GM12874 (cell line): ENCODE measurements at regions not wholly inside any gene's neighbourhood (a gene's known extent, or its start where the extent isn't known, plus 50 kb on each side); places are given as distances from the start of the nearest gene placed in this dataset.

Experiments used
- CTCF ChIP-seq: IDR thresholded peaks from 2 replicates; pipeline ENCODE4 v1.5.1; 2011; ENCODE audit warnings: low read depth, mild to moderate bottlenecking, control low read depth, low read length, moderate library complexity; ENCODE audit not compliant: insufficient read depth

GRCh38 chr12:105936496-105936895 is 202.3 kb downstream of the NUAK1 start:
- TF ChIP-seq CTCF = no peak

- TF ChIP-seq CTCF = no peak
Measured at GRCh38 chr12:105937009-105937408, 201.7 kb downstream of the NUAK1 start.

- TF ChIP-seq CTCF = no peak
Measured at GRCh38 chr12:105939181-105939721, 199.5 kb downstream of the NUAK1 start.

GRCh38 chr12:105942281-105942680 is 196.5 kb downstream of the NUAK1 start:
- no peak for TF ChIP-seq CTCF

- no peak for TF ChIP-seq CTCF
Measured at GRCh38 chr12:105943525-105943924, 195.2 kb downstream of the NUAK1 start.

- no peak for TF ChIP-seq CTCF
Measured at GRCh38 chr12:105944628-105945027, 194.1 kb downstream of the NUAK1 start.

GRCh38 chr12:105945880-105946279 is 192.9 kb downstream of the NUAK1 start:
- TF ChIP-seq CTCF = no peak
